EL (cell line): ENCODE measurements at regions not wholly inside any gene's neighbourhood (a gene's known extent, or its start where the extent isn't known, plus 50 kb on each side); places are given as distances from the start of the nearest gene placed in this dataset.

ENCODE experiments used
- DNase-seq: peaks from one replicate; pipeline ENCODE4 v3.0.0-alpha.2; 2016

GRCh38 chr2:65722028-65722778, 289.8 kb upstream of the SPRED2 start:
- DNase-seq, result peak; percentile 13

GRCh38 chr2:65716698-65717097, 284.3 kb upstream of the SPRED2 start:
- DNase-seq, result peak; percentile 17

- no peak for DNase-seq
Observed at GRCh38 chr2:65715323-65715722, 282.9 kb upstream of the SPRED2 start.

- DNase-seq, result no peak
Observed at GRCh38 chr2:65714866-65715265, 282.5 kb upstream of the SPRED2 start.

- no peak for DNase-seq
Observed at GRCh38 chr2:65711863-65712262, 279.5 kb upstream of the SPRED2 start.

- peak; percentile 32 for DNase-seq
Observed at GRCh38 chr2:65710779-65711295, 278.4 kb upstream of the SPRED2 start.

- DNase-seq, result no peak
Observed at GRCh38 chr2:65710356-65710755, 278.0 kb upstream of the SPRED2 start.

- peak; percentile 75 for DNase-seq
Observed at GRCh38 chr2:65708086-65708485, 275.7 kb upstream of the SPRED2 start.

GRCh38 chr2:65706411-65706810, 274.0 kb upstream of the SPRED2 start:
- no peak for DNase-seq

GRCh38 chr2:65701191-65701590, 268.8 kb upstream of the SPRED2 start:
- no peak for DNase-seq

- DNase-seq, result no peak
Observed at GRCh38 chr2:65700720-65701119, 268.3 kb upstream of the SPRED2 start.

- no peak for DNase-seq
Observed at GRCh38 chr2:65700004-65700651, 267.7 kb upstream of the SPRED2 start.

GRCh38 chr2:65691816-65692215, 259.4 kb upstream of the SPRED2 start:
- no peak for DNase-seq

- no peak for DNase-seq
Observed at GRCh38 chr2:65688141-65688886, 255.9 kb upstream of the SPRED2 start.

- DNase-seq, result no peak
Observed at GRCh38 chr2:65687614-65688013, 255.2 kb upstream of the SPRED2 start.

GRCh38 chr2:65686928-65687521, 254.6 kb upstream of the SPRED2 start:
- DNase-seq, result no peak

- DNase-seq, result no peak
Observed at GRCh38 chr2:65681503-65681902, 249.1 kb upstream of the SPRED2 start.

- DNase-seq, result peak; percentile 16
Observed at GRCh38 chr2:65678779-65679391, 246.5 kb upstream of the SPRED2 start.

GRCh38 chr2:65675350-65675749, 243.0 kb upstream of the SPRED2 start:
- no peak for DNase-seq

GRCh38 chr2:65671670-65672242, 239.4 kb upstream of the SPRED2 start:
- DNase-seq, result no peak

GRCh38 chr2:65669574-65669973, 237.2 kb upstream of the SPRED2 start:
- no peak for DNase-seq

- DNase-seq, result no peak
Observed at GRCh38 chr2:65668744-65669143, 236.3 kb upstream of the SPRED2 start.
